Activated CD4-positive, CD25-positive, alpha-beta regulatory T cell treated with anti-CD3 and anti-CD28 coated beads, Interleukin-2, amount 50 U/mL, for 24 hours (primary cell): ENCODE measurements at regions not wholly inside any gene's neighbourhood (a gene's known extent, or its start where the extent isn't known, plus 50 kb on each side); places are given as distances from the start of the nearest gene placed in this dataset.
"Not testable (repeated sequence)": the region's sequence is repeated elsewhere in the genome, so short reads cannot be mapped to it uniquely, and the experiment has no call there.

Experiments
- ATAC-seq, 2 donors: fragments of 150-1000 bp; cut with Tn5 transposase; one replicate each; pipeline ENCODE4 v1.10.0; 2021; ENCODE audit warnings: mild to moderate bottlenecking in 1 of 2, moderate library complexity in 1 of 2

- no peak for ATAC-seq
These were observed 259.8 kb upstream of the KIF2A start for GRCh38 chr5:62046191-62046590.

DNA sequence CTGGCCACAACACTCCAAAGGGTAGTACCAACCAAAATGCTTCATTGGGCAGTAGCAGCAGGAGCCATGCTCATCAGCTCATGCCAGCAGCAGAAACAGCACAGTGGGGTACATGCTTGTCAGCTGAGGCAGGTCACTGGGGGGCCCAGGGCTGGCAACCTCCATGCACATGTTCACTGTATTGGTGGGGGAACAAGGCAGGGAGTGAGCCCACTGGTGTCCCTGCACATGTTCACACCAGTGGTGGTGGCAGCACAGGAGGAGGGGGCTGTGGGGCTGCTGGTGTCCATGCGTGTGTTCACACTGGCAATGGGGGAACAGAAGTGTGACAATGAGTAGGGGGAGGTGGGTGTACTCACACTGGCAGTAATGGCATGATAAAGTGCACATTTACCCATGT lies 254.3 kb upstream of the KIF2A start:
- ATAC-seq, result no peak

DNA sequence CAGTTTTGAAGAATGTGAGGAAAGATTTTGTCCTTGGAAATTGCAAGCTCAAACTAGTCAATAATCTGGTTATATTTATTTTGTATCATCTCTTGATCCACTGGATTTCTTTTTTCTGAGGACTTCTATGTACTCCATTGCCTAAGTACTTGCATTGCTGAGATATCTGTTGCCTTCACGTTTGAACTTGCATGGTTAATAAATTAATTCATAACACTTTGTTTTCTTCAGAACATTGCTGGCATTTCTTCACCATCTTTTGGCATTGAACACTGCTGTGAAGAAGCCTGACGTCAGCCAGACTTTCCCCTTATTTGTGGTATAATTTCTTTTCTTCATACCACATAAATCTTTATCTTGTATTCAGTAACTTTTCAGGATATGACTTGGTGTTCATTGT lies 246.0 kb upstream of the KIF2A start:
- no peak for ATAC-seq

- ATAC-seq, result no peak
These were observed 241.0 kb upstream of the KIF2A start for GRCh38 chr5:62065050-62065449.

- no peak for ATAC-seq
These were observed 239.2 kb upstream of the KIF2A start for GRCh38 chr5:62066761-62067277.

DNA sequence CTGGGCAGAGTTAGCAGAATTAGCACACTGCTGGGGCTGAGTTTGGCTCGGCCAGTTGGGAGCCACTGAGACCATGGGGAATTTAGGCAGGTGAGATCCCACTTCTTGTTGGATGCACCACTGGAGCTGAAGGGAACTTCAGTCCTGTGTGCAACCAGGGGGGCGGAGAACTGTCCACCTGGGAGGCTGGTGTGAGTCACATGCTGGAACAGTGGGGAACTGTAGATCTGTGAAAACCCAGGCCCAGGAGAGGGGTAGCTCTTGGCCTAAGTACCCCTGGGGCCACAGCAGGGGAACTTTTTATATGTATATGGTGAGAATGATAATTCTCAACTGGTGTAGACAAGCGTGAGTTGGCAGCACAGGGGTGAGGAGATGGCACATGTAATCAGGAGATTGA lies 237.5 kb upstream of the KIF2A start:
- no peak for ATAC-seq

DNA sequence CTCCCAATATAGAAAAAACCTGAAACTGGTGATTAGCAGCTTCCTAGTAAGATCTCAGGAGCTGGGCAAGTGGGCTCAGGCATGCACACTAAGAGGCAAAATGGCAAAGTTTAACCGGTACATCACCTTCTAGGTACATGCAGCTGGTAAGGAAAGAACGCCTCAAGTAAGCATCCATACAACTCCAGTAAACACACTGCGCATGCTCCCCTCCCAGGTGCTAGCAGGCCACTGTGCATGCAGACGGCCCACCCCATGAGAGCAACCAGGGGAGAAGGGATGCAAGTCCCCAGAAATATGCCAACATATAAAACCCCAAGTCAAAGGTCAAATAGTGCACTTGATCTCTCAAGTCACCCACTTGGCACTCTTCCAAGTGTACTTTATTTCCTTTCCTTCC lies 228.6 kb upstream of the KIF2A start:
- ATAC-seq, result no peak

GRCh38 chr5:62077823-62078550 lies 228.0 kb upstream of the KIF2A start:
- no peak for ATAC-seq

GRCh38 chr5:62082370-62082801 lies 223.6 kb upstream of the KIF2A start:
- ATAC-seq, result no peak

- no peak for ATAC-seq
These were observed 222.8 kb upstream of the KIF2A start for GRCh38 chr5:62083247-62083646.

GRCh38 chr5:62083661-62084060 lies 222.3 kb upstream of the KIF2A start:
- no peak for ATAC-seq

DNA sequence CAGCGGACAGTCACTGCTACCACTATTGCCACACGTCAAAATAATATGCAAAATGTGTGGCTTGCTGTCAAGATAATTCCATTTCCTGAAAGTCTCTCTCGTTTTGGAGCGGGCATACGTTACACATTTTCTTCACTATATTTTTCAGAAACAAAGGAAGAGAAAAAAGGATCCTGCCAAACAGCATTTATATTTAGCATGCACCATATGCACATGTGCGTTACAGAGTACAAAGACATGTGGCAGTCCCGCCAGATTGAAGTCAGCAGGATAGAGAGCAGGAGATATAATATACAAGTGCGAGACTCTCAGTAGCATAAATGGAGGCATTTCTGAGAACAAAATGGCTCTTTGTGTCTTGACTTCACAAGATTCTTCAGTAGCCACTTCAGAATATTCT lies 221.6 kb upstream of the KIF2A start:
- no peak for ATAC-seq

DNA sequence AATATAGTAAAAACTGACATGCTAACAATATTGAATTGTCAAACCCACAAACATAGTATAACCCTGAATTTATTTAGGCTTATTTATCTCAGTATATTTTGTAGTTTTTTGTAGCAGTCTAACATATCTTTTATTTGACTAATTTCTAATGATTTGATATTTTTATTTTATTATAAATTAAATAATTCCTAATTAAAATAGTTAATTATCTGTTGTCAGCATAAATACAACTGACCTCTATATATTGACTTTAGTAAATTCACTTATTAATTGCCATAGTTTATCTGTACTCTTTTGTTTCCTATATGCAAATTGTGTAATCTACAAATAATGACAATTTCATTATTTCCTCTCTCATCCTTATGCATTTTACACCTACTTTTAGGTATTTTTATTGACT lies 215.1 kb upstream of the KIF2A start:
- ATAC-seq, result no peak

- no peak for ATAC-seq
These were observed 212.6 kb upstream of the KIF2A start for GRCh38 chr5:62093411-62093810.

- ATAC-seq, result no peak
These were observed 212.0 kb upstream of the KIF2A start for GRCh38 chr5:62093976-62094375.

DNA sequence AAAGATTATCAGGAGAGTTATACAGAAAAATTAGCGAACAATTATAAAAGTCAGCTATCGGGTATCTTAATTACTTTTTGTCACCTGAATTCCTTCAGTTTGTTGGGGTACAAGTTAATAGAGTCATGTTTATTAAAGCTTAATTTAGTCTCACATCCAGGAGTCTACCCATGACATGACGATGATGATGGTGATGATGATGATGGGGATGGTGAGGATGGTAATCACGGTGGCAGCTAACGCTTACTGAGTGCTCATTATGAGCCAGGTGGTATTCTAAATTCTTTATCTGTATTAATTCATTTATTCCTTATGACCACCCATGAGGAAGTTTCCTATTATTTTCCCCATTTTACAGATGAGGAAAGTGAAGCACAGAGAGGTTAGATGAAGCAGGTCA lies 208.6 kb upstream of the KIF2A start:
- no peak for ATAC-seq

- no peak for ATAC-seq
These were observed 205.8 kb upstream of the KIF2A start for GRCh38 chr5:62100201-62100600.

DNA sequence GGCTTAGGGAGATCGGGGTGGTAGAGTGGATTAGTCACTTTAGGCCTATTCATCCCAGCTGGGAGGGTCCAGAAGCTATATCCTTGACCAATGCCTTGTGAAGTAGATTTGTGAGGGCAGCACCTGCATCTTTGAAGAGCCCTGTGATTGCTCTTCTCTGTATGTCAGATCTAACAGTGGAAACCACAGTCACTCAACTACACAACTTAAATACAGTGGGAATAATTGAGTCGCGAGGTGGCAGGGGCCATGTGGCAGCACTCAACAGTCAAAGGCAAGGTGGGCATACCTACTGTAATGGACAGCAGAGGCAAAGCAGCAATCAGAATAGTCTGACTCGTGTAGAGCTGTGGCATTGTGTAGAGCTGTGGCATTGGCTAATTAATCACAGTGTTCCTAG lies 202.1 kb upstream of the KIF2A start:
- not testable (repeated sequence) for ATAC-seq

DNA sequence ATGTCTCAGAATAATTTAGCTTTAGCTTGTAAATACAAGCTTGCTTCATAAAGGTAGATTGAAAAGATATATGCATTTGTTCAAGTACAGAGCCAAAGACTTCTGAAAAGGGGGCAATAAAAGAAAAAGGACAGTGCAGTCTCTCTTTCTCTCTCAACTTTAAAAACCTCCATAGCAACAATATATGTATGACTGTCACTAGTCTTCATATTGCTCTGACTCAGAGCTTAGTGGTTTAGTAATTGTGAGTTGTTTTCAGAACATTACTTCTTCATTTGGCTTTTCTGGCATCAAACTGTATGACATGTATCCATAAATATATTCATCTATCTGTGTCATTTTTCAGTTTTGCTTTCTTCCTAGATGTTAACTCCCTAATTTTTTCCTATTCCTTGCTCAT lies 194.6 kb upstream of the KIF2A start:
- peak; percentile 35 to 36 for ATAC-seq

GRCh38 chr5:62112689-62113228 lies 193.2 kb upstream of the KIF2A start:
- no peak for ATAC-seq

DNA sequence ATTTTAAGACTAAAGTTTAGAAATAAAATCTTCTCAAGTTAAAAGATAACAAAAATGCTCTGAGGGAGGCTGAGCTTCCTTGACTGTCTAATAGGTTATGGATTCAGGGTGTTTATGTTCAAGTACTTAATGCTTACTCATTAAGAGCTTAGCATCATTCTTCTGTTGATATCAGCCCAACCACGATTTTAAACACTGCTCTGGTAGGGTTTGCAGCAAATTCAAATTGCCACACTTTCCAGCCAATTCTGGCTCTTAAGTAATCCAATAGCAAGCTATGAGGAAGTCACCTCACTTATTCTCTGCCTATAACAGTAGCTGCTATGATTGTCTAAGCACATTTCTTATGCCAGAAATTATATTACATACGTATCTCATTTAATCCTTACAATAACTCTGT lies 191.0 kb upstream of the KIF2A start:
- no peak for ATAC-seq

DNA sequence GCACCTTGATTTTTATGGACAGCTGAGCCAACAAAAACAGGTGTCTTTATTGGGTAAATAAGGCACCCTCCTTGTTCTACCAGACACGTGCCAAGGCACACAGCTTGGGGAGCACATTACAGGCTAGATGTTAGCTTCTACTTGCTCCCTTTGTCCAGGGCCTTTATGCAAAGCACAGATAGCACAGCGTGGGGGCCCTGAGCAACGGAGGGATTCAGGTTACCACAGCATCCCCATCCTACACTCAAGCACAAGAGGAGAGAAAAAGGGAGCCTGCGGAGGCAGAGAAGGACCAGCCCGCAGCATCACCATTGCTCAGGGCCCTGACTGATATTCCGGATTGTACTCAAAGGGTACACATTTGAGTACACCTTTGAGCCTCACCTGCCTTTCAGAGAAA lies 181.7 kb upstream of the KIF2A start:
- no peak for ATAC-seq

DNA sequence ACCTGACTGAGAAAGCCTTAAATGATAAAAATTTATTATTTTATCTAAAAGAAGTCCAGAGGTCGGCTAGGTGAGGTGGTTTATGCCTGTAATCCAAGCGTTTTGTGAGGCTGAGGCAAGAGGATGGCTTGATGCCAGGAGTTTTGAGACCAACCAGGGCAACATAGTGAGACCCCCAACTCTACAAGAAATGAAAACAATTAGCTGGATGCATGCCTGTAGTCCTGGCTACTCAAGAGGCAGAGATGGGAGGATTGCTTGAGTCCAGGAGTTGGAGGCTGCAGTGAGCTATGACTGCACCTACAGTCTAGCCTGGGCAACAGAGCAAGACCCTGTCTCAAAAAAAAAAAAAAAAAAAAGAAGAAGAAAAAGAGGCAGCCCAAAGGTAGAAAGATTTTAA lies 179.9 kb upstream of the KIF2A start:
- no peak for ATAC-seq

DNA sequence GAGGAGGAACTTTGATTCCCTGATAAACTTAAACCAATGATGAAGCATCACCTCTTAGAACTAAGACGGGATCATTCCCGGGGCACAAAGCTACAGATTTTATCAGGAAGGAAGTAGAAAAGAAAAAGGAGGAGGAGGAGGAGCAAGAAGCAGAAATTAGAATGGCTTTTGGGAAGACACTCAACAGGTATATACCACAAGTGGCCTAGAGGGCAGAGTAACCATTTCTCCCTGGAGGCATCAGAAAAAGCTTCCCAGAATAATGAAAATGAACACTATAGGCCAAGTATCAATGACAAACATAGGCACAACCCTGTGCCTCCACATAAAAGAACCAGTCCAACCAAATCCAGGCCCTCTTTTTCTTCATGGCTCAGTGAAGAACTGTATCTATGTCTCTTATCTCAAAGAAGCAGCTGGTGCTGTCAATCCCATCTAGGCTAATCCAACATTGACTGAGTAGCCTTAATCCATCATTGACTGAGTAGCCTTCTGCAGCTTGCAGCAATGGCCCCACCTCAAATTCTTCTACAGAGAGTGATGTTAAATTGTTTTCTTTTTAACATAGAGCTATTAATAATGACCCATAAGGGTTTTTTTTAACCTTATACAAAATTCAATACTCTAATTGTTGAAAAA lies 178.8 kb upstream of the KIF2A start:
- ATAC-seq, result no peak
